T-helper 2 cell treated with Interferon-gamma antibody and Interleukin-4, amounts not matched to agents 5 μg/mL and 100 μg/mL, for 36 hours (primary cell): ENCODE measurements at regions not wholly inside any gene's neighbourhood (a gene's known extent, or its start where the extent isn't known, plus 50 kb on each side); places are given as distances from the start of the nearest gene placed in this dataset.

Experiments used
- DNase-seq: peaks from one replicate; pipeline ENCODE4 v3.0.0; 2021; ENCODE audit warnings: low spot score
- H3K27ac Mint-ChIP-seq: one replicate; pipeline ENCODE4 v1.8.0; 2021; ENCODE audit warnings: mild to moderate bottlenecking, mixed read lengths
- H3K27me3 Mint-ChIP-seq: one replicate; pipeline ENCODE4 v1.8.0; 2021; ENCODE audit warnings: low read depth, mixed read lengths
- H3K36me3 Mint-ChIP-seq: one replicate; pipeline ENCODE4 v1.8.0; 2021; ENCODE audit warnings: low read depth, mixed read lengths
- H3K4me1 Mint-ChIP-seq: one replicate; pipeline ENCODE4 v1.8.0; 2021; ENCODE audit warnings: low read depth, mixed read lengths
- H3K4me3 Mint-ChIP-seq: one replicate; pipeline ENCODE4 v1.8.0; 2022; ENCODE audit warnings: mild to moderate bottlenecking, moderate library complexity, mixed read lengths
- H3K9me3 Mint-ChIP-seq: one replicate; pipeline ENCODE4 v1.8.0; 2021; ENCODE audit warnings: mixed read lengths

DNA sequence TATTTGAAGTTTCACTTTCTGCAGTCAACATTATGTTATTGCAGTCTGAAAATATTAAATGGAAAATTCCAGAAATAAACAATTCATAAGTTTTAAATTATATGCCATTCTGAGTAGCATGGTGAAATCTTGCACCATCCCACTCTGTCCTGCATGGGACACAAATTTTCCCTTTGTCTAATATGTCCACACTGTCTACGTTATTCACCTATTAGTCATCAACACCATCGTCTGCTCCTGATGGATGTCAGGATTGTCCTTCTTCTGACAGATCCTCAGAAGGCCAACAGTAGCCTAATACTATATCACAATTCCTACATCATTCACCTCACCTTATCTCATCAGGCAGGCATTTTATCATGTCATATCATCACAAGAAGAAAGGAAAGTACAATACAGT, 163.1 kb downstream of the TXNL1 start:
- no peaks in the 10 kb centered on the region for H3K36me3 Mint-ChIP-seq
- H3K27me3 Mint-ChIP-seq: no peaks in the 10 kb centered on the region
- no peaks in the 10 kb centered on the region for H3K9me3 Mint-ChIP-seq
- no peak overlapping the region for H3K4me3 Mint-ChIP-seq
- no peak for DNase-seq
- no peaks in the 10 kb centered on the region for H3K4me1 Mint-ChIP-seq
- H3K27ac Mint-ChIP-seq: no peak overlapping the region

DNA sequence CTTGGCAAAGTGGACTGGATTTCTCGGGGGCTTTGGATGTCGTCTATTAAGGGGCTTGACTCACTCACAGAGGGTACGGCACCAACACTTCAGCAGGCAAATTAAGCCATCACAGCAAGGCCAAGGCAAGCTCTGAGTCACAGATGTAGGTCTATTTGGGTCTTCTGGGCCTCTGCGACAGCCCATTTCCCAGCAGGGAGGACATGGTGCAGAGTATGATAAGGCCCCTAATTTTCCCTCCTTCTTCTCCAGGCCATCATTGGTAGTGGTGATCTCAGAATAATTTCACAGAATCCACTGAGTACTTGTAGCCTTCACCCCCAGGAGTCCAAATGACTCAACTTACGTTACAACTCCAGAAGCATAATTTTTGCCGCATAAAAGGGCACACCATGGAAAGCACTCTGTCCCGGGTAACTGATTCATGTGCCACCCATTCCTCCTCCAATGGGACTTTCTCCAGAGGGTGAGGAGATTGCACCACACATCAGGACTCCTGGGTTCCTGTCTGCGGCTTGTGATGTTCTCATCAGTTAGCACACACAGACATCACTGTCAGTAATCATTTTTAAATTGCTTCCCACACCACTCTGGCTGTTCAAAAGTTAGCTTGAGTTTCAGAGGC, 164.9 kb downstream of the TXNL1 start:
- H3K4me1 Mint-ChIP-seq: no peaks in the 10 kb centered on the region

DNA sequence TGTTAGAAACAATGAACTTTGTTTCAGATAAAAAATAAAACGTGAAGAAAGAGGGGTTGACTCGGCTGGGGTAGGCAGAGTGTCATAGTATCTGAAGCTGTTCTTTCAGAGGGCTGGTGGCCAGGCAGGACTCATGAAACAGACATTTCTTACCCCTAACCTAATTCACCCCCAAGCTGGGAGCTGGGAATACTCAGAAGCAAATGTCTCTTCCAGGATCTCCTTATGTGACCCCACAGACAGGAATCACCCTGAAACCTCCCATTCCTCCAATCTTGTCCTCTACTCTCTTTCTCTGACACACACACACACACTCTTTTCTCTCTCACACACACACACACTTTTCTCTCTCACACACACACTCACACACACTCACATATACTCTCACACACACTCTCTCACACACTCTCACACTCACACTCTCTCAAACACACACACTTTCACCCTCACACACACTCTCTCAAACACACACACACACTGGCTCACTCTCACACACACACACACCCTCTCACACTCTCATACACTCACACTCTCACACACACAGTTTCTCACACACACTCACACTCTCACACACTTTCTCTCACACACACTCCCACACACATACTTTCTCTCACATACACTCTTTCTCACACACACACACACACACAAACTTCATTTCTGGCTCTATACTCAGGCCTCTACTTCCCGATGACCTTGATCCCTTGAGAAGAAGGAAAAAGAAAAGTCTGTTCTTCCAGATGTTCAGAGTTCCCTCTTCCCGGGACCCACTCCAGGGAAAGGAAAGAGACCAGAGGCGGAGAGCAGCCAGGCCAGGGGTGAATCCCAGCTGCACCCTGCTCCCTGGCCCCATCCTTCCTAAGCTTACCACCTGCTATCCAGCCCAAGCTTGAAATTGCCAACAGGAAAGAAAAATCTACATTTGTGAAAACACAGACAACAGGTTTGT, 167.7 kb downstream of the TXNL1 start:
- Mint-ChIP-seq H3K9me3 (peaks cover 4% of the 10 kb centered on the region), H3K4me1 (no peaks in the 10 kb centered on the region), H3K27ac (no peak overlapping the region), H3K27me3 (no peaks in the 10 kb centered on the region), H3K36me3 (no peaks in the 10 kb centered on the region), H3K4me3 (no peak overlapping the region)
- no peak for DNase-seq

More for the DNA sequence above, 164.9 kb downstream of the TXNL1 start:
- H3K27ac Mint-ChIP-seq: no peak overlapping the region
- H3K36me3 Mint-ChIP-seq: no peaks in the 10 kb centered on the region
- no peak overlapping the region for H3K4me3 Mint-ChIP-seq
- DNase-seq: no peak
- no peaks in the 10 kb centered on the region for H3K27me3 Mint-ChIP-seq
- H3K9me3 Mint-ChIP-seq: no peaks in the 10 kb centered on the region

DNA sequence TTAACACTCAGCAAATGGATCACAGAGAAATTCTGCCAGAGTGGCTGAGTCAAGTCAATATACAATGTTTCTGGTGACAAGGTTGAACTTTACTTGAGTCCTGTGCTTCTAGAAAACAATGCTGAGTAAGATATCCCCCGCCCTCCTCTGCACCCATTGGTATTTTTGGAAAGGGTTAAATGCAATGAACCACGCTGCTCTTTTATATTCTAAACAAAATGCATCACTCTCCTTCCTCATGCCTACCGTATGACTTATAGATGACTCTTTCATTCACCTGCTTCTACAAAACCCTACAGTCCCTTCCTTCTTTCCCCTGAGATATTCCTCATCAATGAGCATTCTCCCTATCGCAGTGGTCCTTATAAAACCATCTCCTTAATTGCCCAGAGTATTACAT, 168.8 kb downstream of the TXNL1 start:
- Mint-ChIP-seq H3K36me3 (no peaks in the 10 kb centered on the region), H3K4me1 (no peaks in the 10 kb centered on the region), H3K9me3 (peaks cover 6% of the 10 kb centered on the region), H3K27ac (no peak overlapping the region), H3K27me3 (no peaks in the 10 kb centered on the region), H3K4me3 (no peak overlapping the region)
- DNase-seq: no peak

DNA sequence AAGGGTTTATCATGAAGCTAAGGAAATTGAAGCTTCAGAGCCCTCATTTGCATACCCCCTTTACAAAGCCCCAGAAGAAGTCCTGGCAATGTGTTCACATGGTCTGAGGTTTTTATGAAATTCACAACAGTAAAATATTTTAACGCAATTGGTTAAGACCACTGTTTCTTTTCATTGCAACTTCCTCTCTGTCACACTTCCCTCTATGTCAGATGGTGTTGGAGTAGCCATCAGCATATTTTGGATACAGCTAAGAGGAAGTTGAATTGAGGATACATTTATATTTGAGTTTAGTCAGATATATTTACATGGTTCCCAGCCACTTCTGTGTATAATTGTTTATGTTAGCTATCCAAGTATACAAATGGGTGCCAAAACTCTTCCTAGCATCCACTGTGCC, 170.0 kb downstream of the TXNL1 start:
- no peak overlapping the region for H3K27ac Mint-ChIP-seq

DNA sequence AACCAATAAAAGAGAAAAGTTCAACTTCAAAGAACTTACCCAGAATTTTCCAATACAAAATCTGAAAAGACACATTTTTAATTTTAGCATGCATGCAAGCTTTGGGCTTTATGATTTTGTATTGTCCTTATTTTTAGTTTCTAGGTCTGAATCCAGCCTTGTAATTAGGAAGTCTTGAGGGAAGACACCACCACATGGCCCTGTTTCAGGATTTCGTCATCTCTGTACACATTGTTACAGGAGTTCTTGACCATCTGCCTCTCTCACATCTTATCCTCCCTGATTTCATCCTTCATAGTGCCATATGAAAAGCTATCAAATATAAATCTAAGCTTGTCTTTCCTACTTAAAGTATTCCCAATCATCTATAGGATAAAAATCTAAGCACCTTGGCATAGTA, 176.1 kb downstream of the TXNL1 start:
- Mint-ChIP-seq H3K27me3 (no peaks in the 10 kb centered on the region), H3K9me3 (peaks cover 6% of the 10 kb centered on the region), H3K4me1 (no peaks in the 10 kb centered on the region), H3K36me3 (no peaks in the 10 kb centered on the region), H3K27ac (no peak overlapping the region), H3K4me3 (no peak overlapping the region)
- no peak for DNase-seq

More for the DNA sequence above, 170.0 kb downstream of the TXNL1 start:
- Mint-ChIP-seq H3K9me3 (peaks cover 6% of the 10 kb centered on the region), H3K4me3 (no peak overlapping the region), H3K27me3 (no peaks in the 10 kb centered on the region), H3K36me3 (no peaks in the 10 kb centered on the region), H3K4me1 (no peaks in the 10 kb centered on the region)
- DNase-seq: no peak

DNA sequence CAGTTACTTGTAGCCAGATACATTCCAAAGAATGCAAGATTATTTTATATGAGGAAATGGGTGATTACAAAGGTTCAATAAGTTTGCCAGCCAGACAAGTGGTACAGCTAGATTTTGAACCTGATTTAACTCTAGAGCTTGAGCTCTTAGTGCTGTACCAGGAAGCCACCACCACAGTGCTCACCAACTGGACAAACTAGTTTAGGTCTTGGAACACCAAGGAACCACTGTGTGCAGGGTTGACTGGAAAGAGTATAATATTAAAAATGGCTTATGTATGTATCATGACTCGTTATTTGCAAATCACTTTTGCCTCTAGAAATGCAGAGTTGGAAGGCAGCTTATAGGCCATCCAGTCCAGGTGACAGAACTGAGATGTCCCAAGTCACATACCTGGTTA, 177.2 kb downstream of the TXNL1 start:
- Mint-ChIP-seq H3K36me3 (no peaks in the 10 kb centered on the region), H3K4me3 (no peak overlapping the region), H3K27ac (no peak overlapping the region), H3K4me1 (no peaks in the 10 kb centered on the region), H3K27me3 (no peaks in the 10 kb centered on the region), H3K9me3 (peaks cover 6% of the 10 kb centered on the region)
- DNase-seq: no peak

DNA sequence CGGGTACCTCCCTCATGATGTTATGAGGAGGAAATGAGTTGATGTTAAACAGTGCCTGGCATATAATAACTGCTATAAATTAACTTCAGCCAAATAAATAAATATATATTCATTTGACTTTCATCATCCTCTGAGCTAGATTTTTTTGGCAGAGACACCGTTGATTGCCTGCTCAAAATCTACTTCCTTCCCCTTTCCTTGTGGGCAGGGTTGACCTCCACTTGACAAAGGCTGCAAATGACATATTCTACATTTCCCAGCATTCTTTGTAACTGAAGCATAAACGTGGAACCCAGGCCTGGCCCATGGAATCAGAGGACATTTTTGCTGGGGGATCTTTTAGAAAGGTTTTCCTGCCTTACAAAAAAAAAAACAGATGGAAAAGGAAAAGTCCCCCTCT, 177.8 kb downstream of the TXNL1 start:
- no peak overlapping the region for H3K27ac Mint-ChIP-seq
- H3K9me3 Mint-ChIP-seq: peaks cover under 1% of the 10 kb centered on the region
- H3K4me1 Mint-ChIP-seq: no peaks in the 10 kb centered on the region

DNA sequence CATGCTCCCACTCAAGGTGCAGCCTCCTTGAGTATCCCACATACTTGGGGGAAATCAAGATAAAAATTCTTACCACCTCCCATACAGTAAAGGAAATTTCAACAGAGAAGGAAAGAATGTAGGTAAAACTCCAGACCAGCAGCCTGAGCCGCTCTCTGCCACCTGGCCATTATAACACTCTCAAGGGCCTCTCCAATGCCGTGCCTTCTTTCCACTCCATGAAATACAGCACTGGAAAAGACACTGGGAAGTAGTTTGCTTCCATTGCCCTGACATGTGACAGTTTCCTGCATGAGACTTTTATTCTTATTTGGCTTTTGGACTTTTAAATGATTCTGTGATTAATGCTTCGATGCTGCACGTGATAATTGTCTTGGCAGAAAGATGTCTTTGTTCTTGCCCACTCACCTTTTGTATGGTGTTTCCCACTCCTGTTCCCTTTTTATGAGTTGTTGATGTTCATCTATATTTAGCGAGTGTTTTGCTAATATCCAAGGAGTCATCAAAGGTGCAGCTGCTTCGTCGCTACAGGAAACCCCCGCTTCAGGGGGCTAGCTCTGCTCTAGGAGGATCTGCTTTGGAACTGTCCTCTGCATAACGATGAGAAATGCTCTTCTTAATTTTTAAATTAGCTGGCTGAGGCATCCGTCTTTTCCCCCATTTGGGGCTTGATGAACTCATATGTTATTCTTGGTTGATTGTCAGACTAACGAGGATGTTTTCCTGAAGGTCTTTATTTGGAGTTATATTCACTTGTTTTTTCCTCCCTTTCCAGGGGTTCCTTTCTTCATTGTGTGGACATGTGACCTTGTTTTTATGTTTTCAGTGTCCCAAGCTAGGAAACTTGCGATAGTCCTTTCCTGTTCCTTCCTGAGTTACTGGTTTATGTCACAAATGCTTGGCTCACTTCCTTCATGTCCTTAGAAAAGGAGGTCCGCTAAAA, 179.4 kb downstream of the TXNL1 start:
- no peak overlapping the region for H3K4me3 Mint-ChIP-seq
- H3K27me3 Mint-ChIP-seq: no peaks in the 10 kb centered on the region
- no peak for DNase-seq
- no peaks in the 10 kb centered on the region for H3K36me3 Mint-ChIP-seq
- H3K9me3 Mint-ChIP-seq: no peaks in the 10 kb centered on the region
- no peak overlapping the region for H3K27ac Mint-ChIP-seq
- no peaks in the 10 kb centered on the region for H3K4me1 Mint-ChIP-seq

More for the DNA sequence above, 177.8 kb downstream of the TXNL1 start:
- Mint-ChIP-seq H3K27me3 (no peaks in the 10 kb centered on the region), H3K36me3 (no peaks in the 10 kb centered on the region), H3K4me3 (no peak overlapping the region)
- no peak for DNase-seq

DNA sequence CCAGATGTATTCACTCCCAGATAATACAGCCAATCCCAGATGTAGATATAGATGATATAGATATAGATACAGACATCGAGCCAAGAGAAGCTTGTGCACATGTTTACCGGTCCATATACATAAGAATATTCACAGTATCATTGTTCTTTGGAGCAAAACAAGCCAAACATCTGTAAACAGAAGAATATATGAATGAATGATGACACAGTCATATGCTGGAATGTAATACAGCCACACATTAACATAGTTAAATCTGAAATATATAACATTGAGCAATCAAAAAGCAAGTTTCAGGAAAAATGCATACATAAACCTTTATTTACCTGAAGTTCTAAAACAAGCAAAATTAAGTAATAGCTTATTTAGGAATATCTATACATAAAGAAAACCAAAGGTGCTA, 182.5 kb downstream of the TXNL1 start:
- H3K4me3 Mint-ChIP-seq: no peak overlapping the region
- no peaks in the 10 kb centered on the region for H3K9me3 Mint-ChIP-seq
- no peaks in the 10 kb centered on the region for H3K36me3 Mint-ChIP-seq
- no peak for DNase-seq
- no peaks in the 10 kb centered on the region for H3K4me1 Mint-ChIP-seq
- no peak overlapping the region for H3K27ac Mint-ChIP-seq
- H3K27me3 Mint-ChIP-seq: no peaks in the 10 kb centered on the region

DNA sequence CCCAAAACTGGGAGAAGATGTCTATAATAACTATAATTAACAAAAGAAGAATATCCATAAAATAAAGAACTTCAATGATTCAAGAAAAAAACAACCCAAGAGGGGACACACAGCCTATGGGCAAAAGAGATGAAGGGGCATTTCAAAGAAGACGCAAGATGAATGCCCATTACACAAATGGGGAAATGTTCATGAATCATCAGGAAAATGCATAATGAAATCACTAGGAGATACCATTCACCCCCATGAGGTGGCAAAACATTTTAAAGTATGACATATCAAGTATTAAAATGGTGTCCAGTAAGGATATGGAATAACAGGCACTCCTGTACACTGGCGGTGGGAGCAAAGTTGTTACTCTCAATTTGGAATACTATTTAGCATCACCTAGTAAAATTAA, 183.3 kb downstream of the TXNL1 start:
- Mint-ChIP-seq H3K9me3 (no peaks in the 10 kb centered on the region), H3K27ac (no peak overlapping the region), H3K4me1 (no peaks in the 10 kb centered on the region), H3K27me3 (no peaks in the 10 kb centered on the region), H3K4me3 (no peak overlapping the region), H3K36me3 (no peaks in the 10 kb centered on the region)
- no peak for DNase-seq

DNA sequence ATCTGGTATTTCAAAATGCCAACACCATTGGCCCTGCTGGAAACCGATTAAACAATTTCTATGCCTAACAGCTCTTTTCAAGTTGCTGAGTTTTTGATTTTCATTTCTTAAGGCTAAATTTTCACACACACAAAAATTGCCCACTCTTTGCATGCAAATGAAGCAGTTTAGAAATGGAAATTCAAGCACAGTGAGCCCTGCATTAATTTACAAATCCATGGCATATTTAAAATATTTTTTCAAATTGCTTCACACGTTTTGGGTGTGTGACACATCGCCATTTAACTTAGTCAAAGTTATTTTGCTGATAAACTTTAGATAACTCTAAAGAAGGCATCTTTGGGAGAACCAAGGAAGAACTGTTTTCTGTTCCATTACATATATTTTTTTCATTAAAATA, 184.8 kb downstream of the TXNL1 start:
- H3K27me3 Mint-ChIP-seq: no peaks in the 10 kb centered on the region
- H3K4me1 Mint-ChIP-seq: no peaks in the 10 kb centered on the region
- no peak for DNase-seq
- no peak overlapping the region for H3K4me3 Mint-ChIP-seq
- no peak overlapping the region for H3K27ac Mint-ChIP-seq
- no peaks in the 10 kb centered on the region for H3K36me3 Mint-ChIP-seq
- no peaks in the 10 kb centered on the region for H3K9me3 Mint-ChIP-seq

DNA sequence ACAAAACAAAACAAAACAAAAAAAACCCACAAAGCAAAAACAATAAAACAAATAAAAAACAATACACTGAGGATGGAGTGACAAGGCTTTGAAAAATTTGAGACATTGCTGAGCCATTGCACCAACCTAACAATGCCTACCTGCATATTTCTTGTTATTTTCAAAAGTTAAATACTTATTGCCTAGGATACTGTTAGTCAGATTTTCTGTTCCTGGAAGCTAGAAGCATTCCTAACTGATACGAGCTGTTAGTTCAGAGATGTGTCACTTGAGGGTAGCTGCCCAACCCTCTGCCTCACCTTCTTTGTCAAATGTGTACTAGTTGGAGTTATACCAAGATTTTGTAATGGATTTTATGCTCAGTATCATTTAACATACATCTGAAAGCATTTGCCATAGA, 187.2 kb downstream of the TXNL1 start:
- H3K4me1 Mint-ChIP-seq: no peaks in the 10 kb centered on the region

DNA sequence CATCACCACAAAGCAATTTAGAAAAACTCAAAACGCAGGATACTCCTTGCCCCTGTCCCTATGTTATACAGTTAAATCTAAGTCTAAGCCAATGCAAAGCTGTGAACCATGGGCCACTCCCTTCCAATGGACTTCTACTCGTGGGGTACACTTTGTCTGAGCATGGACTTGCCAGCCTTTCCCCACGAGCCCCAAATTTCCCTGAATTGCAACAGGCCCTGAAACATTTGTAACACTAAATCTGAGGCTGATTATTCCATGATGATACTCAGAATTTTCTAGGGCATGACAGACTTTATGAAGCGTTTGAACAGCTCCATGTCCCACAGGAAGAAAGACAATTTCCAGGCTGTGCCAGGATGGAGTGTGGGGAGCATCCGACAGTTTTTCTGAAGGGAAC, 189.6 kb downstream of the TXNL1 start:
- Mint-ChIP-seq H3K27me3 (no peaks in the 10 kb centered on the region), H3K4me1 (no peaks in the 10 kb centered on the region), H3K27ac (no peak overlapping the region), H3K36me3 (no peaks in the 10 kb centered on the region), H3K4me3 (no peak overlapping the region), H3K9me3 (no peaks in the 10 kb centered on the region)
- no peak for DNase-seq

More for the DNA sequence above, 187.2 kb downstream of the TXNL1 start:
- no peak overlapping the region for H3K4me3 Mint-ChIP-seq
- no peaks in the 10 kb centered on the region for H3K9me3 Mint-ChIP-seq
- H3K27me3 Mint-ChIP-seq: no peaks in the 10 kb centered on the region
- H3K36me3 Mint-ChIP-seq: no peaks in the 10 kb centered on the region
- DNase-seq: no peak
- no peak overlapping the region for H3K27ac Mint-ChIP-seq
